HG02884 (cell line): ENCODE measurements at regions not wholly inside any gene's neighbourhood (a gene's known extent, or its start where the extent isn't known, plus 50 kb on each side); places are given as distances from the start of the nearest gene placed in this dataset.

ENCODE experiments used
- ATAC-seq: cut with Tn5 transposase; IDR thresholded peaks from one replicate; pipeline ENCODE4 v1.9.1; 2021; ENCODE audit warnings: mild to moderate bottlenecking, moderate library complexity; ENCODE audit not compliant: unreplicated experiment

GRCh38 chr11:130728185-130729180 lies 187.8 kb downstream of the SNX19 start:
- no peak for ATAC-seq

- ATAC-seq: no peak
These were observed 187.1 kb downstream of the SNX19 start for GRCh38 chr11:130729193-130729592.

- ATAC-seq: no peak
These were observed 186.5 kb downstream of the SNX19 start for GRCh38 chr11:130729678-130730300.

GRCh38 chr11:130731401-130731800 lies 184.9 kb downstream of the SNX19 start:
- ATAC-seq: no peak

- no peak for ATAC-seq
These were observed 183.8 kb downstream of the SNX19 start for GRCh38 chr11:130732476-130732875.

GRCh38 chr11:130737041-130737830 lies 179.0 kb downstream of the SNX19 start:
- no peak for ATAC-seq

GRCh38 chr11:130737866-130738431 lies 178.3 kb downstream of the SNX19 start:
- no peak for ATAC-seq

GRCh38 chr11:130738611-130739010 lies 177.7 kb downstream of the SNX19 start:
- ATAC-seq: no peak

GRCh38 chr11:130740819-130741218 lies 175.5 kb downstream of the SNX19 start:
- ATAC-seq: no peak

- ATAC-seq: no peak
These were observed 171.5 kb downstream of the SNX19 start for GRCh38 chr11:130744794-130745193.

GRCh38 chr11:130749216-130749615 lies 167.1 kb downstream of the SNX19 start:
- no peak for ATAC-seq

GRCh38 chr11:130760515-130761125 lies 155.7 kb downstream of the SNX19 start:
- ATAC-seq: no peak

GRCh38 chr11:130761560-130762220 lies 154.6 kb downstream of the SNX19 start:
- no peak for ATAC-seq

GRCh38 chr11:130762638-130763037 lies 153.6 kb downstream of the SNX19 start:
- no peak for ATAC-seq

- ATAC-seq: no peak
These were observed 152.9 kb downstream of the SNX19 start for GRCh38 chr11:130763087-130763980.

- no peak for ATAC-seq
These were observed 150.9 kb downstream of the SNX19 start for GRCh38 chr11:130765406-130765805.

- peak; percentile 72 for ATAC-seq
These were observed 150.2 kb downstream of the SNX19 start for GRCh38 chr11:130765951-130766649.
